ENCODE measurements at regions not wholly inside any gene's neighbourhood (a gene's known extent, or its start where the extent isn't known, plus 50 kb on each side); places are given as distances from the start of the nearest gene placed in this dataset.
"Not testable (repeated sequence)": the region's sequence is repeated elsewhere in the genome, so short reads cannot be mapped to it uniquely, and the experiment has no call there.

GRCh38 chr2:21331625-21332370, 208.0 kb downstream of the TDRD15 start:
- no peak for DNase-seq (ENCODE audit: low read depth in 2 of 2, low spot score in 1 of 2)

DNA sequence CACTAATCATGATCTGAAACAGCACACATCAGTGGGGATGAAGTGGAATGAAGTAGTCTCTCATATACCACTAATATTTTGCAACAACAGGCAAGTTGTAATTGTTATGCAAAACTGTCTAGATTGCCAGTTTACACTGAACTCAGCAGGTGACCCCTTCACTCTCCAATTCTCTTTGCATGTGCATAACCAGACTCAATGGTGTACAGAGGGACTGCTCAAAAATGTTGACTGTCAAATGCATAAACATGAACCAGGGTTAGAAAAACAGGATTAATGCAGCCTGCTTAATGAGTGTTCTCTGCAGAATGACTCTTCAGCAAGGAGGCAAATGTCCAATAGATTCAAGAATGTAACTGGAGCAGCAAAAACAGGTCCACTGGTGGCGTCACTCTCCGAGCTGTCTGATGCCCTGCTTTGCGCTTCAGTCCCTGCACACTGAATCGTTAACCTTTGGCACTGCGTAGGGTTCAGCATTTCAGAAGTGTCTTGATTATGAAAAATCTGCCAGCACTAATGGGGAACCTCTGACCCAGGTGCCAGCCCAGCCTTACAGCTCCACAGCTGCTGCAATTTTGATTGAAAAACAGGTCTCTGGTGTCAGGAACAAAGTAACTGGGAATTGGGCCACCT, 209.3 kb downstream of the TDRD15 start:
- DNase-seq (ENCODE audit: low read depth in 2 of 2, low spot score in 1 of 2) = no peak

DNA sequence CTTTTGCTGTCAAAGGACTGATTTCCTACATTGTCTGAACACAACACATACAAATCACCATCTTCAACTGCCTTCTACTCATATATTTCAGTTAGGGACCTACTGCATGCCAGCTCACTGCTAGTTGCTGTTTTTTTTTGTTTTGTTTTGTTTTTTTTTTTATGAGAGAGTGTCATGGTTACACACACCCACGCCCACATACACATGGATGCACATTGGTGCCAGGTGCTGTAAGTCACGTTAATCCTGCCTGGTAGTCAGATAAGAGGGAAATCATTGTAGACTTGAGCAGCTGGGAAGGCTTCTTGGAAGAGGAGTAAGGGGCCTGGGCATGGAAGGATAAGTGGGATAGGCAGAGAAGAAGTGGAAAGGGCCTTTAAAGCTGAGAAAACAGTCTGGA, 209.9 kb downstream of the TDRD15 start:
- no peak for DNase-seq (ENCODE audit: low read depth in 2 of 2, low spot score in 1 of 2)

GRCh38 chr2:21346984-21347383, 223.2 kb downstream of the TDRD15 start:
- DNase-seq (ENCODE audit: low read depth in 2 of 2, low spot score in 1 of 2) = no peak

DNA sequence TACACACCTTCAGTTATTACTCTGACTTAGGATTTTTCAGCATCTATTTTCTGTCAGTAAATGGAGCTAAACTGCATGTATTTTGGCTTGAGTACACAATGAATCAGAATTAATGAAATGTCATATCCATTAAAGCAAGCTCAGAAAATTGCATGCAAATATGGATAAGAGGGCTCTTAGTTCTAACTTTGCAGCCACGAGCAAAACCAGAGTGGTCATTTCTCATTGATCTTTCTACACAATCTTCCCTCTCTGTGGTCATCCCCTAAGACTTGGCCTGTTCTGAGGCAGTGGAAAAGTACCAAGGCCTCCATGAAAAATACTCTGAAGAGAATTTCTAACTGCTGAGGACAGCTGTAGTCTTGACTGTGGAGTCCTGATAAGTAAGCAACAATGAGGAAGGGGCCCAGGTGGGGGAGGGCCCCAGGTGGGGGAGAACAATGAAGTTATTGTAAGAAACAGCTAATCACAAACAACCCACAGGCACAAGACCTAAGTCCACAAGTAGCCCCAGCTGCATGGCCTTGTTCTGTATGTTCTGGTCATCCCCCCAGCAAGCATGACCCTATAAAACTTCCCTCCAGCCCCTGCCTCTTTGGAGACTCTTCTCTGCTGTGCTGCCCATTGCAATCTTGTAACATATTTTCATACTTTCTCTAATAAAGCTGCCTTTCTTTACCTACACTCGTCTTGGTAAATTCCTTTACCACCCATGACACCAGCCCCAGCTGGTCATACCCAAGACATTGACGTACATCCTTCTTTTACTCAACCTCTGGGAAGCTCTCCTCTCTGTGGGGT, 230.3 kb downstream of the TDRD15 start:
- DNase-seq (ENCODE audit: low read depth in 2 of 2, low spot score in 1 of 2) = no peak

- DNase-seq (ENCODE audit: low read depth in 2 of 2, low spot score in 1 of 2) = no peak
Measured at GRCh38 chr2:21356086-21356856, 232.5 kb downstream of the TDRD15 start.

DNA sequence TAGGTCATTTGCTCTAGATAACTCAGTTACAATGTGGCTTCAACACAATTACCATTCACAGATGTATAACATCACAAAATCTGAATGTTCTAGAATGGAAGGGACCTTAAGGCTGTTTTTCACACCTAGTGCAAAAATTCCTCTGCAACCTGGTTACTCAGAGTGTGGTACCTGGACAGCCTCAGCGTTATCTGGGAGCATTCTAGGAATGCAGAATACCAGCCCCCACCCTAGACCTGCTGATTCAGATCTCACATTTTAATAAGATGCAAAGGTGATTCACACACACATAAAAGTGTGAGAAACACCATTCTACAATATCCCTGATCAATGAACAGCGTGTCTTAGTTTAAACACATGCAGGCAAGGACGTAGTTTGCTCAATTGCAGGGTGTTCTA, 233.1 kb downstream of the TDRD15 start:
- DNase-seq (ENCODE audit: low read depth in 2 of 2, low spot score in 1 of 2) = no peak

- no peak for DNase-seq (ENCODE audit: low read depth in 2 of 2, low spot score in 1 of 2)
Measured at GRCh38 chr2:21358976-21359375, 235.2 kb downstream of the TDRD15 start.

- DNase-seq (ENCODE audit: low read depth in 2 of 2, low spot score in 1 of 2) = no peak
Measured at GRCh38 chr2:21361384-21361783, 237.6 kb downstream of the TDRD15 start.

- no peak for DNase-seq (ENCODE audit: low read depth in 2 of 2, low spot score in 1 of 2)
Measured at GRCh38 chr2:21361957-21362486, 238.3 kb downstream of the TDRD15 start.

DNA sequence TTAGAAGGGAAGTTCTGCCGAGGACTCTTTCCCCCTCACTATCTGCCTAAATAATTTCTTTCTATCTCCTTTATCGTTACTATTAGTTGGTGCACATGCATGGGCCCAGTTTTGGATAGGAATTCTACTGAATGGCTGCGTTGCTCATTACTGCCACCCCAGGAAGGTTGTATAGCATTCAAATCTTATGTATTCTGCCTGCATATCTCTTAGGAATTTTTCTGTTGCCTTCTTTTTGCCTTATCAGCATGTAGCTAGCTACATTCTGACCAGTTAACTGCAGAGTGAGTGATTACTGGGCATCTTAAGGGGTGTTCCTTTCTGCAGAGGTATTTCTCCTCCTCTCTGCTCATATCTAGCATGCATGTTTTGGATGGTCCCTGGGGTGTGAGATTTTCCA, 239.6 kb downstream of the TDRD15 start:
- no peak for DNase-seq (ENCODE audit: low read depth in 2 of 2, low spot score in 1 of 2)

DNA sequence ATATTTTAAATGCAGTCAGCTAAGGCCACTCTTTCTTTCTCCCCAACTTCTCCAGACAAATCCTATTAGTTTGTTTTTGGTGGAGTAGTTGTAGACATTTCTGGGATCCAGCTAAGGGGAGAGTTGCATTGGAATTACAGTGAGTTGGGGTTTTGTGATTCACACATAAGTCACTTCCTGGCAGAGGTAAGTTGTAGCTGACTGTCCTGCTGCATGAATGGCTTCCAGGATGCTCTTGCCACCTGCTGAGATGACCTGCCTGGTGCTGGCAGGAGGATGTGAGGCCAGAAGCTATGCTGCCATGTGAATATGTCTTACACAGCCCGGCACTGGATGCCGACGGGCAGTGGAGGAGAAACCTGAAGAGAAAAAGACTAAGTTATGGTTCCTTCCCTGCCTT, 243.7 kb downstream of the TDRD15 start:
- DNase-seq (ENCODE audit: low read depth in 2 of 2, low spot score in 1 of 2) = no peak

GRCh38 chr2:21369787-21370186, 246.0 kb downstream of the TDRD15 start:
- DNase-seq (ENCODE audit: low read depth in 2 of 2, low spot score in 1 of 2) = no peak

GRCh38 chr2:21371499-21372003, 247.8 kb downstream of the TDRD15 start:
- DNase-seq (ENCODE audit: low read depth in 2 of 2, low spot score in 1 of 2) = no peak

DNA sequence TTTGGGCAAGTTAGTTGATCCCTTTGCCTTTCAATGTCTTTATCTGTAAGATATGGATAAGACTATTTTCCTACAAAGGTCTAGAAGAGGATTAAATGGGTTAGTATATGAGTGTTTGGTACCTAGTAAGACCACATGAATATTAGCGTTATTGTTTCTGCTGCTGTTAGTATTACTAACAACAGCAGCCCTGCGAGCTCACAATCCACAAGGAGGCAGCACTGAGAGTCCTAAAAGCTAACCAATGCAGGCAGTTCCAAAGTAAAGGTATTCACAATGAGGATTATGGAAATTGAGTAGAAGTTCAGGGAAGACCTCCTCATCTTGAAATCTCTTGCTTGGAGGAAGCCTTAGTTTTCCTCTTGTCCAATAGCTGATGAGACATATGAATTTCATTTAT, 248.9 kb downstream of the TDRD15 start:
- no peak for DNase-seq (ENCODE audit: low read depth in 2 of 2, low spot score in 1 of 2)

GRCh38 chr2:21376864-21377263, 253.1 kb downstream of the TDRD15 start:
- no peak for DNase-seq (ENCODE audit: low read depth in 2 of 2, low spot score in 1 of 2)

DNA sequence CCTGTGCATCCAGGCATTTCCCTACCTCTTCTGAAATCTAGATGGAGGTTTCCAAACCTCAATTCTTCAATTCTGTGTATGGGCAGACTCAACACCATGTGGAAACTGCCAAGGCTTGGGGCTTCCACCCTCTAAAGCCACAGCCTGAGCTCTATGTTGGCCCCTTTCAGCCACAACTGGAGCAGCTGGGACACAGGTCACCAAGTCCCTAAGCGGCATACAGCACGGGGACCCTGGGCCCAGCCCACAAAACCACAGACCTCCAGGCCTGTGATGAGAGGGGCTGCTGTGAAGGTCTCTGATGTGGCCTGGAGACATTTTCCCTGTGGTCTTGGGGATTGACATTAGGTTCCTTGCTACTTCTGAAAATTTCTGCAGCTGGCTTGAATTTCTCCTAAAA, 255.4 kb downstream of the TDRD15 start:
- DNase-seq (ENCODE audit: low read depth in 2 of 2, low spot score in 1 of 2) = no peak

DNA sequence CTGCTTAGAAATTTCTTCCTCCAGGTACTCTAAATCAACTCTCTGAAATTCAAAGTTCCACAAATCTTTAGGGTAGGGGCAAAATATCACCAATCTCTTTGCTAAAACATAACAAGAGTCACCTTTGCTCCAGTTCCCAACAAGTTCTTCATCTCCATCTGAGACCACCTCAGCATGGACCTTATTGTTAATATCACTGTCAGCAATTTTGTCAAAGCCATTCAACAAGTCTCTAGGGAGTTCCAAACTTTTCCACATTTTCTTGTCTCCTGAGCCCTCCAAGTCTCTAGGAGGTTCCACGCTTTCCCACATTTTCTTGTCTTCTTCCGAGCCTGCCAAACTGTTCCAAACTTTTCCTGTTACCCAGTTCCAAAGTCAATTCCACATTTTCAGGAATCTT, 255.9 kb downstream of the TDRD15 start:
- DNase-seq (ENCODE audit: low read depth in 2 of 2, low spot score in 1 of 2) = not testable (repeated sequence)

DNA sequence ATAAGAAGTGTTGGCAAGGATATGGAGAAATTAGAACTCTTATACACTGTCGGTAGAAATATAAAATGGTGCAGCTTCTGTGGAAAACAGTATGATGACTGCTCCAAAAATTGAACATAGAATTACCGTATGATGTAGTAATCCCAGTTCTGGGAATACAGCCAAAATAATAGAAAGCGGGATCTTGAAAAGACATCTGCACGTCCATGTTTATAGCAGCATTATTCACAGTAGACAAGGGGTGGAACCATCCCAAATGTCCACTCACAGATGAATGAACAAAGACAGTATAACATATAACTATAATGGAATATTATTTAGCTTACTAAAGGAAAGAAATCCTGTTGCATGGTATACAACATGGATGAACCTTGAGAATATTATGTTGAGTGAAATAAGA, 257.7 kb downstream of the TDRD15 start:
- no peak for DNase-seq (ENCODE audit: low read depth in 2 of 2, low spot score in 1 of 2)

DNA sequence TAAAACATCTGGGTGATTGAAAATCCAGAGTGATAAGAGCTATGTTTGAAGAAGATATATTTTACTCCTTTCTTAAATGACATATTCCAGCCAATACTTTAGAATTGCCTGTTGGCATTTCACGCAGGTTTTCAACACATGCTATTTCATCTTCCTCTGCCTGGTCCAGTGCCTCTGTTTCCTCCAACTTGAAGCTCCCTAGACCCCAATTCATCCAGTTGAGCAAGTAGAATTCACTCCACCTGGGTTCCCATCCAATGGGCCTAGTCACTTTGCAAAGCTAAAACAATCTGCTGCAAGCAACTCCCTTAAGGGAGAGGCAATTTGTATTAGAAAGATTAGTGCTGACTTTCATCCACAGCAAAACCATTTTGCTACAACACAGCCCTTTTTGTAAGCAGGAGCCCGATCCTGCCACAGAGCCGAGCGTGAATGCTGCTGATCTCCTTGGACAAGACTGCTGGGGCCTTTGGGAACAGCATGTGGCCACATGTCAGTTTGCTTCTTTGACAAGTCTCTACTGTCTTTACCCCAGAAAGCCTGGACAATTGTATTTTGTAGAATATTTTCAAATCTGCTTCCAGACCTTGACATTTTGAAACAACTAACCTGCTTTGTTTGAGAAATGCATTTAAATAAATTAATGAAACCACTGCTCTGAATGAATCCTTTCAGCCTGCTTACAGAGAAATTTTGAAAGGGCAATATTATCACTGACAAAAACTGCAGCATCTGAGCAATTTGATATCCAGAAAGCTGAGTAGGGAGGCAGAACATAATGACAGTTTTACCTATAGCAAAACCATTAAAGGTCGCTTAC, 259.1 kb downstream of the TDRD15 start:
- DNase-seq (ENCODE audit: low read depth in 2 of 2, low spot score in 1 of 2) = no peak
